Endothelial cell of umbilical vein (primary cell): ENCODE measurements at regions not wholly inside any gene's neighbourhood (a gene's known extent, or its start where the extent isn't known, plus 50 kb on each side); places are given as distances from the start of the nearest gene placed in this dataset.

Source experiments
- BruUV-seq: library from RNA; stranded (reverse); fragments of 400-500 nt; replicated peaks from 2 replicates; lab custom pipeline; 2021; lab: Mats Ljungman, UMichigan
- CTCF ChIA-PET: fragments of 300-600, 350-600 bp; sonication (Branson Sonifier 250); formaldehyde crosslinking; loops from one replicate; lab custom pipeline; 2021; ENCODE audit warnings: antibody characterized with exemption, inconsistent platforms; lab: Charles Lee
- POLR2A ChIA-PET: fragments of 300-600, 350-600 bp; sonication (Branson Sonifier 250); formaldehyde crosslinking; loops from one replicate; lab custom pipeline; 2021; ENCODE audit warnings: antibody characterized with exemption, inconsistent platforms; lab: Charles Lee
- DNase-seq: peaks from one replicate; pipeline ENCODE4 v3.0.0-alpha.2; 2011; ENCODE audit warnings: low read depth, low spot score
- FAIRE-seq: peaks from 2 replicates; lab custom pipeline; 2011; peaks lifted over from hg19 to GRCh38; lab: Jason Lieb, UNC
- H2AFZ ChIP-seq: 2 replicates; pipeline ENCODE4 v1.6.0; 2012; ENCODE audit warnings: low read depth, low read length, control low read depth, inconsistent platforms
- H3K27ac ChIP-seq: 2 replicates; pipeline ENCODE4 v1.5.1; 2011; ENCODE audit warnings: low read depth, mild to moderate bottlenecking, control low read depth, low read length, moderate library complexity; ENCODE audit not compliant: insufficient read depth
- H3K27me3 ChIP-seq, 2 experiments: 2 replicates each; pipeline versions ENCODE4 v1.6.0 to v1.6.1; 2011; ENCODE audit warnings: low read length in 2 of 2, mixed read lengths in 1 of 2; ENCODE audit not compliant: control insufficient read depth in 2 of 2, insufficient read depth in 2 of 2
- H3K36me3 ChIP-seq, 2 experiments: 2 replicates in 1 of 2; 3 replicates in 1 of 2; pipeline ENCODE4 v1.5.1; 2011; ENCODE audit warnings: low read length in 2 of 2, mild to moderate bottlenecking in 1 of 2, moderate library complexity in 1 of 2; ENCODE audit not compliant: control insufficient read depth in 2 of 2, insufficient read depth in 2 of 2; ENCODE audit errors: extremely low read depth in 1 of 2
- H3K4me1 ChIP-seq: 3 replicates; pipeline ENCODE4 v1.5.1; 2011; ENCODE audit warnings: mild to moderate bottlenecking, low read length; ENCODE audit not compliant: control insufficient read depth, insufficient read depth; ENCODE audit errors: extremely low read depth
- H3K4me2 ChIP-seq: 2 replicates; pipeline ENCODE4 v1.6.1; 2011; ENCODE audit warnings: low read length, control low read depth, mixed read lengths; ENCODE audit not compliant: insufficient read depth
- H3K4me3 ChIP-seq, 3 experiments: fragments of 200-600 bp in 1 of 3; sonication (generic), shearing (Covaris generic) in 1 of 3; replicated peaks in 1 of 3; 2 replicates each; pipeline ENCODE4 v1.5.1; 2011 to 2016; ENCODE audit warnings: control low read depth in 3 of 3, low read length in 3 of 3, mild to moderate bottlenecking in 2 of 3, inconsistent platforms in 1 of 3, low read depth in 1 of 3, moderate library complexity in 1 of 3; ENCODE audit not compliant: insufficient read depth in 1 of 3
- H3K79me2 ChIP-seq: 2 replicates; pipeline ENCODE4 v1.6.0; 2012; ENCODE audit warnings: low read length, inconsistent platforms; ENCODE audit not compliant: control insufficient read depth, insufficient read depth
- H3K9ac ChIP-seq: replicated peaks from 2 replicates; pipeline ENCODE3; 2011; ENCODE audit warnings: low read length, control low read depth; ENCODE audit not compliant: insufficient read depth; ENCODE audit errors: extremely low read depth
- H3K9me1 ChIP-seq: replicated peaks from 3 replicates; pipeline ENCODE4 v1.6.0; 2011; ENCODE audit warnings: mild to moderate bottlenecking, low read length; ENCODE audit not compliant: control insufficient read depth, insufficient read depth; ENCODE audit errors: extremely low read depth
- H3K9me3 ChIP-seq: replicated peaks from 2 replicates; pipeline ENCODE4 v1.5.1; 2012; ENCODE audit warnings: low read length, inconsistent platforms; ENCODE audit not compliant: control insufficient read depth, insufficient read depth
- H4K20me1 ChIP-seq: replicated peaks from 2 replicates; pipeline ENCODE3; 2011; ENCODE audit warnings: mild to moderate bottlenecking, low read length; ENCODE audit not compliant: control insufficient read depth, insufficient read depth; ENCODE audit errors: extremely low read depth
- CTCF ChIP-seq, 2 donors: IDR thresholded peaks; 1 replicate in 1 of 2; 2 replicates in 1 of 2; pipeline ENCODE4 v1.5.1; 2011; ENCODE audit warnings: low read length in 2 of 2, mild to moderate bottlenecking in 2 of 2, moderate library complexity in 2 of 2, control low read depth in 1 of 2, inconsistent platforms in 1 of 2, low read depth in 1 of 2; ENCODE audit not compliant: insufficient read depth in 1 of 2; ENCODE audit errors: extremely low read depth in 1 of 2
- EZH2 ChIP-seq: IDR thresholded peaks from 2 replicates; pipeline ENCODE4 v1.6.1; 2012; ENCODE audit warnings: borderline replicate concordance, low read depth, mild to moderate bottlenecking, moderate library complexity, low read length, inconsistent platforms; ENCODE audit not compliant: severe bottlenecking
- FOS ChIP-seq: IDR thresholded peaks from 2 replicates; pipeline ENCODE4 v1.6.1; 2011; ENCODE audit warnings: mild to moderate bottlenecking, low read length, moderate library complexity, borderline replicate concordance; ENCODE audit not compliant: insufficient read depth
- GATA2 ChIP-seq: IDR thresholded peaks from 2 replicates; pipeline ENCODE4 v1.7.0; 2011; ENCODE audit warnings: low read depth, mild to moderate bottlenecking, moderate library complexity, mixed read lengths, low read length; ENCODE audit not compliant: insufficient read length, insufficient read depth
- JUN ChIP-seq: IDR thresholded peaks from 2 replicates; pipeline ENCODE4 v1.6.1; 2011; ENCODE audit warnings: borderline replicate concordance, low read depth; ENCODE audit not compliant: insufficient read length, insufficient read depth
- MAX ChIP-seq: IDR thresholded peaks from 2 replicates; pipeline ENCODE4 v1.6.1; 2011; ENCODE audit not compliant: insufficient read depth, insufficient read length
- MYC ChIP-seq: IDR thresholded peaks from one replicate; pipeline ENCODE4 v1.6.1; 2011; ENCODE audit warnings: mild to moderate bottlenecking, low read depth, low read length
- POLR2A ChIP-seq: IDR thresholded peaks from 2 replicates; pipeline ENCODE4 v1.6.1; 2012; ENCODE audit warnings: low read depth, mild to moderate bottlenecking, control low read depth, low read length
- POLR2AphosphoS5 ChIP-seq: IDR thresholded peaks from 2 replicates; pipeline ENCODE4 v1.6.1; 2012; ENCODE audit warnings: low read depth, mild to moderate bottlenecking, control low read depth, low read length, moderate library complexity; ENCODE audit not compliant: insufficient read depth
- dilution Hi-C: fragments of 300-500 bp; cut with MboI; formaldehyde crosslinking; loops from one replicate; pipeline ENCODE4 v1.15.0; 2019; ENCODE audit warnings: low sequenced_read_pairs; ENCODE audit not compliant: extremely low pct_ligation_motif_present
- intact Hi-C: fragments of 100-400 bp; cut with micrococcal nuclease; formaldehyde crosslinking; loops from one replicate; pipeline ENCODE4 v1.10.0; 2022

DNA sequence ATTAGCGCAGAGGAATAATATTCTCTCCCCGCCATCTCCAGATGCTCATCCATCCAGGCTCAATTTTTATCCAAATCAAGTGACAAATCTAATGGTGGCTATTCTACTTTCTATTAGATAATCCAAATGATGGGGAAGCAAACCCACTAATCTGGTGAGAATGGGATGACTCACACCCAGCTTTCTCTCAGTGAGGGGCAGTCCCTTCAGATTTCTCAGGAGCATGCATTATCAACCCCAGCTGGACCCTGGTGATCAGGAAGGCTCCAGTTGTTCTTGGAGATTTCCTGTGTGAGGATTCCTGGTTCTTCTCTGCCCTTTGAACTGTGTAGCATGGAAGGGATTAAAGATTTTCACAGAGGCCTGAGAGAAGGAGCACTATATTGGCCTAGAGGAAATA lies 358.0 kb downstream of the WDR72 start:
- no peak overlapping the region for H3K4me3 ChIP-seq
- no peak overlapping the region for H2AFZ ChIP-seq
- H3K4me2 ChIP-seq, result no peak overlapping the region
- no peaks in the 10 kb centered on the region for H3K79me2 ChIP-seq
- FAIRE-seq (no peak), DNase-seq (no peak)
- no TSS peak for BruUV-seq
- no peaks in the 10 kb centered on the region for H3K9me3 ChIP-seq
- no peak overlapping the region for H3K9ac ChIP-seq
- dilution Hi-C loops (no loop called here), intact Hi-C loops (no loop called here)
- ChIA-PET CTCF (no interaction called here), POLR2A (no interaction called here)
- TF ChIP-seq EZH2 (no peak), JUN (no peak), FOS (no peak), MYC (no peak), POLR2AphosphoS5 (no peak), MAX (no peak), POLR2A (no peak), GATA2 (no peak), CTCF (IDR thresholded peaks at IDR 0.05; ENCODE audit: extremely low read depth in 1 of 2, insufficient read depth in 1 of 2, low read depth in 1 of 2, low read length in 2 of 2) (no peak)
- H3K4me1 ChIP-seq, result no peaks in the 10 kb centered on the region
- no peak overlapping the region for H3K27ac ChIP-seq
- H4K20me1 ChIP-seq, result no peaks in the 10 kb centered on the region
- no peaks in the 10 kb centered on the region for H3K27me3 ChIP-seq
- no peaks in the 10 kb centered on the region for H3K9me1 ChIP-seq
- no peaks in the 10 kb centered on the region for H3K36me3 ChIP-seq
